ENCODE measurements at regions not wholly inside any gene's neighbourhood (a gene's known extent, or its start where the extent isn't known, plus 50 kb on each side); places are given as distances from the start of the nearest gene placed in this dataset.

DNA sequence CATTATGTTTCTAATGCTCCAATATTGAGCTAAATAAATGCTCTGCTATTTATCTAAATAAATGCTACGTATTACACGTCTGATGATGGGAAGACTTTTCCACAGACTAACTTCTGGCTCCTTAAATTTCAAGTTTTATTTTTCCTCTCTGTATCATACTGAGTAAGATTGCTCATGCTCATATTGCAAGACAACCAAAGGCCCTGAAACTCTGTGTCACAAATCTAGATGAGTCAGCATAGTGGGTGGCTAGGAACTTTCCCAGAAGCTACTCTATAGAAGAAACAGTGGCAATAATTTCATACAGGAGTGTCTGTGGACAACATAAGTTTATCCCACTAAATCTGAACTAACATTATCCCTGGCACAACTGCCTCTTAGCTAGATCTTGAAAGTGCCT lies 53.0 kb upstream of the RFX3 start:
- DNase-seq (ENCODE audit: extremely low read depth in 1 of 11, low read depth in 9 of 11, low spot score in 4 of 11), result no peak

DNA sequence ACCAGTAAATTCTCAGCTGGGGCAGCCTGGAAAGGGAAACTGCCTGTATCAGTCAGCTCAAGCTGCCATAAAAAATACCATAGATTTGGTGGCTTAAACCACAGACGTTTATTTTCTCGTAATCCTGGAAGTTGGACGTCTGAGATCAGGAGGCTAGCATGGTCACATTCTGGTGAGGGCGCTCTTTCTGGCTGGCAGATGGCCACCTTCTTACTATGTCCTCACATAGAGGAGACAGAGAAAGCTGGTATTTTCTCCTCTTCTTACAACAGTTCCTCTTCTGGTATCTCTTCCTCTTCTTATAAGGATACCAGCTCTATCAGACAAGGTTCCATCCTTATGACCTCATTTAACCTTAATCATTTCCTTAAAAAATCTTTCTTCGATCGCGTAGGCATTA lies 50.5 kb upstream of the RFX3 start:
- no peak for DNase-seq (ENCODE audit: extremely low read depth in 1 of 11, low read depth in 9 of 11, low spot score in 4 of 11)

DNA sequence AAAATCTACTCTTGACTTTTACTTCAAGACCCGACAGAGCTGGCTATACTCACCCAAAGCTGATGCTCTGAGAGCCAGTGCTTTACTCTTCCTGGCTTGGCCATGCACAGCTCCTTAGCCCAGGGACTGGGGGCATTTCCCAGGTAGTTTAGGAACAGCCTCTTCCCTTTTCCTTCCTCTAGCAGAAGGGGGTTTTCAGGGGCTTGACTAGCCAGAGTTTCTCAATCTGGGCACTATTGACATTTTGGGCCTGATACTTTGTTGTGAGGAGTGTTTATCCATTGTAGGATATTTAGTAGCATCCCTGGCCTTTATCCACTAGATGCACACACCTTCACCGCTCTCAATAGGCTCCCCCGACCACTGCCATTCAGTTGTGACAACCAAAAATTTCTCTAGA lies 50.0 kb upstream of the RFX3 start:
- no peak for DNase-seq (ENCODE audit: extremely low read depth in 1 of 11, low read depth in 9 of 11, low spot score in 4 of 11)
